CD1c-positive myeloid dendritic cell (primary cell): ENCODE measurements at regions not wholly inside any gene's neighbourhood (a gene's known extent, or its start where the extent isn't known, plus 50 kb on each side); places are given as distances from the start of the nearest gene placed in this dataset.

ENCODE experiments used
- DNase-seq: peaks from one replicate; pipeline ENCODE4 v3.0.0-alpha.2; 2016; ENCODE audit errors: extremely low spot score

DNA sequence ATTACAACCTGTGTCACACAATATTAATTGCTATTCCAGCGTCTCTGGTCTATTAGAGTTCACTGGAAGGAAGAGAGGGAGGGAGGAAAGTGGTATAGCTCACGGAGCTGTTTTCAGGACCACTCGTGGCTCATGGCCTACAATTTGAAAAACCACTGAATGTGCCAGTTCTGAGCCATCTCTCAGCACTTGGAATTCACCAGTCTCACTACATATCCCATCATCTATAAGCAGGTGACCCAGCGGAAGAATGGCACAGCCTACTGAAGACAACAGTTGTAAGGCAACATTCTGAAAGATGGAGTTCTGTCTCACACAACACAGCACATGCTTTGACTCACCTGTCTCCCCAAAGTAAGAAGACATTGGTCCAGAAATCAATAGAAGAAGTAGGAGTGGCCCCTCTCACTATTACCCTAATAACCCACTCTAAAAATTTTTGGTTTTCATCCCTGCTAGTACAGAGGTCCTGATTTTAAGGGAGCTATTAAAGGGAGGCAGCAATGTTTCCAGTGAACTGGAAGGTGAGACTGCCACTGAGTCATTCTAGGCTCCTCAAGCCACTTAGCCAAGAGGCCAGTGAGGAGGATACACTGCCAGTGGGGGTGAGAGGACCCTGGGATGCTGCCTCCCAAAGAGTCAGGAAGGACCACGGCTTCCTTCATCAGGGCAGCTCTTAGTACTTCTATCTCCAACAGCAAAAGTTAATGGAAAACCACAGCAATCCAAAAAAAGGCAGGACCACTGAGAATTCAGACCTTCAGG is 50.0 kb upstream of the DOCK9 start:
- no peak for DNase-seq

GRCh38 chr13:99028890-99029289 is 51.0 kb upstream of the DOCK9 start:
- DNase-seq: peak; percentile 41

- no peak for DNase-seq
Measured at GRCh38 chr13:99029576-99029975, 51.7 kb upstream of the DOCK9 start.

DNA sequence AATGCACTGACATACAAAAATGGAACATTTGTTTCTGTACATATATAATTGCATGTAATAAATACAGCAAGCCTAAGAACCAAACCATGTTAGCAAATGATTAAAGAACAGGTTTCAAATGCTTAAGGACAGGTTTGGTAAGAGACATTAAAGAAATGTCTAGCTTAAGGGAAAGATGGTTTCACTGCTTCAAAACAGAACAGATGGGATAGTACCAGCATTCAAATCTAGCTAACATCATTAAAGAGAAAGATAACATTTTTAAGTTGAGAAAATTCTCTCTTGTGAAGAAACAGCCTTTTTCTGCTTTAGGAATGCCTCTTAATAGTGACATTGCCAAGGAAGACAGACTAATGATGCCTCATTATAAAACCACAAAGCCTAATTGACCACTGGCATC is 52.5 kb upstream of the DOCK9 start:
- DNase-seq: no peak

DNA sequence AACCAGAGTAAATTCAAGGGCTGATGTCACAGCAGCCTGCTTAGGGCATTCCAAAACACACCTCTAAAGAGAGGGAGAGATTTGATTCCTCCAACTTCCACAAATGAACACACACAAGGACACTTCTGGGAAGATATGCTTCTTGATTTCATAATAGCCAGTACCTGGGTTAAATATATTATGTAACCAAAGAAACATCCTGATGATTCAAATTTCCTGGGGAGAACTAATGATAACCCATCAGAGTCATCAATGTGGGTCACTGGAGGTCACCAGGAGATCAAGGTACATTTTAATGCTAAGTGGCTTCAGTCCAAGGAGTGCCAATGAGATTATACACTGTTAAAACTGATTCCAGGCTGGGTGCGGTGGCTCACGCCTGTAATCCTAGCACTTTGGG is 54.0 kb upstream of the DOCK9 start:
- no peak for DNase-seq

GRCh38 chr13:99033814-99034213 is 56.0 kb upstream of the DOCK9 start:
- DNase-seq: no peak

DNA sequence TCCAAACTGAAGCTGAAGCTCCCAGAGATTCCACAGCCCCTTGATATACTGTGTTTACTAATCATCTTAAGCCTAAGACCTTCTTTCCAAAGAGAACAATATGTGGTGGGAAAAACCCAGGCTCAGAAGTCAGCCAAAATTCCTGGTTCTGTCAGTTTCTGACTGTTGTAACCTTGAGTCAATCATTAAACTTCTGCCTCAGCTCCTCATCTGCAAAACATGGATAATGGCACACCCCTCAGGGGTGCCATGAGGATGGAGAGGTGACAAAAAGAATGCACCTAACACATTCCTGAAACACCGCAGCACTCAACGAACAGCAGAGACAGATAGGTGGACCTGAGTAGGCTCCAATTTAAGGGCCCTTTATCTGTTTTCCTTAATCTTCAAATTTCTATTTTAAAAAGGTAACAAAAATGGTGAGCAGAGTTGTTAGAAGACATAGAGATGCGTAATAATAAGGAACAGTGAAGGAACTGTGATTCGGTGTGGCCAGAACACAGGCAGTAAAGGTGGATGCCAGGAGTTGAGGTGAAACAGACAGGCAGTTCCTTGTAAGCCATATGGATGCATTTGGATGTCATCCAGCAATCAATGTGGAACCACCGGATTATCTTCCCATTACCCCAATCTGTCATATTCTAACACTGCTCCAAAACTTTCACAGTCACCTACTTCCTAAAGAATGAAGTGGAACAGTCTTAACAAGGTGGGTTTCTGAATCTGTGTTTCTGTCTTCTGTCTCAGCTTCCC is 56.6 kb upstream of the DOCK9 start:
- no peak for DNase-seq

DNA sequence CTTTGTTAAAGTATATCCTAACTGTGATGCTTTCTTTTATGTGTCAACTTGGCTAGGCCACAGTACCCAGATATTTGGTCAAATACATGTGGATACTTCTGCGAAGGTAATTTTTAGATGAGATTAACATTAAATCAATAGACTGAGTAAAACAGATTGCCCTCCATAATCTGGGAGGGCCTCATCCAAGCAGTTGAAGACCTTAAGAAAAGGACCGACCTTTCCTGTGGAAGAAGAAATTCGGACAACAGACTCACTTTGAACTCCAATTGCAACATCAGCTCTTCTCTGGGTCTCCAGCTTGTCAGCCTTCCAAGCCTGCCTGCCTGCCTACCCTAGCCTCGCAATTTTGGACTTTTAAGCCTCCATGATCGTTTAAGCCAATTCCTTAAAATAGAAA is 57.9 kb upstream of the DOCK9 start:
- DNase-seq: no peak

DNA sequence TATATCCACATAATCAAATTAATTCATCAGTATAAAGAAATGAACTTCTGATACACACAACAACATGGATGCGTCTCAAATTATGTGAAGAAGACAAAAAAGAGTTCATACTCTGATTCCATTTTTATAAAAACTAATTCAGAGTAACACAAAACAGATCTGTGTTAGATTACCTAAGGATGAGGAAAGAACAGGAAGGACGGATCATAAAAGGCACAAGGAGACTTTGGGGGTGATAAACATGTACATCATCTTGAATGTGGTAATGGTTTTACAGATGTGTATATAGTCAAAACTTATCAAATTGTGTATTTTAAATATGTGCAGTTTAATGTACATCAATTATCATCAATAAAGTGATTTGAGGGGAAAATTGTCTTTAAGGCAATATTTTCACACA is 59.9 kb upstream of the DOCK9 start:
- DNase-seq: no peak

- no peak for DNase-seq
Measured at GRCh38 chr13:99039718-99040280, 61.9 kb upstream of the DOCK9 start.

GRCh38 chr13:99040536-99041131 is 62.8 kb upstream of the DOCK9 start:
- no peak for DNase-seq

- DNase-seq: no peak
Measured at GRCh38 chr13:99041337-99041736, 63.5 kb upstream of the DOCK9 start.

DNA sequence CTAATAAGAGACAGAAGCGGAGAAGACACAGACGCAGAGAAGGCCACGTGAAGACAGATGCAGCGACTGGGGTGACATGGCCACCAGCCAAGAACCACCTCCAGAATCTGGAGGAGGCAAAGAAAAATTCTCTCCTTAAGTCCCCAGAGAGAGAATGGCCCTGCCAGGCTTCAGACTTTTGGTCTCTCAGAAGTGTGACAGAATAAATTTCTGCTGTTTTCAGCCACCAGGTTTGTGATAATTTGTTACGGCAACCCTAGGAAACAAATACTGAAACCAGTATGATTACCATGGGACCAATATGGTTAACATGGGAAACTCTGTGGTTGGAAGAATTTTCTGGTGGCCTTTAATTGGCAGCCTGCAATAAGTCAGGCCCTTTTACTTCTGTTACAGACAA is 63.9 kb upstream of the DOCK9 start:
- no peak for DNase-seq

- no peak for DNase-seq
Measured at GRCh38 chr13:99042521-99043250, 64.8 kb upstream of the DOCK9 start.

DNA sequence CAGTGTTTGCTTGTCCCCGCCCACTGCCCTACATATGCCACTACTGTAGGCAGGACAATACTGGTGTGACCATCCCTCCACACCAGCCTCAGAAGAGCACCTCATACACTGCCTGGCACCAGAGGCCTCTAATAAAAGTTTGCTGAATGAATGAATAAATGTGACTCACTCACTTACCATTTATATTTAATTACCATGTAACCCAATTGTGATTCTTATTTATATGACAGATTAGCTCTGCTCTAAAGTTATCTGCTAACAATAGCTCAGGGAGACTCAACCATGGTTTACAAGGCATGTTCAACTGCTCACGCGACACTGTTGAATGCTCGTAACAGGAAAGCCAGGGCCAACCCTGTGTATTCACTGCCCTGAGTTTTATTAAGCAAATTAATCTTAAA is 66.0 kb upstream of the DOCK9 start:
- no peak for DNase-seq

- DNase-seq: no peak
Measured at GRCh38 chr13:99044764-99045163, 66.9 kb upstream of the DOCK9 start.

GRCh38 chr13:99045396-99045795 is 67.5 kb upstream of the DOCK9 start:
- no peak for DNase-seq

DNA sequence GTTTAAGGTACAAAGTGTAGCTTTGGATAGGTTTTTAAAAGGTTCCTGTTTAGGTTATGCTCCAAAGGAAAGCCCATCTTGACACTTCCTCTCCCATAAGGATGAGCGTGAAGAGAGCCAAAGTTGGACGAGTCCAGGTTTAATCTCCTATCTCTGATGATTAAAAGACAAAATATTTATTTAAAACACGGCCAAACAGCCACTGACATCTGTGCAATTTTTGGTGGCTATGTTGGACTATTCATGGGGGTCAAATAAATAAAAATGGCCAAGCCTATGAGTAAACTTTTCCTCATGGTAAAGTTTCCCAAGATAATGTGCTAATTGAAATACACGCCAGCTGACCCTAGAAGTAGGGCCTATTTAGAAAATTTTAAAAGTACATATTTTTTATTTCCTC is 69.0 kb upstream of the DOCK9 start:
- no peak for DNase-seq

- no peak for DNase-seq
Measured at GRCh38 chr13:99050983-99051488, 73.2 kb upstream of the DOCK9 start.

GRCh38 chr13:99051768-99052455 is 74.0 kb upstream of the DOCK9 start:
- no peak for DNase-seq

DNA sequence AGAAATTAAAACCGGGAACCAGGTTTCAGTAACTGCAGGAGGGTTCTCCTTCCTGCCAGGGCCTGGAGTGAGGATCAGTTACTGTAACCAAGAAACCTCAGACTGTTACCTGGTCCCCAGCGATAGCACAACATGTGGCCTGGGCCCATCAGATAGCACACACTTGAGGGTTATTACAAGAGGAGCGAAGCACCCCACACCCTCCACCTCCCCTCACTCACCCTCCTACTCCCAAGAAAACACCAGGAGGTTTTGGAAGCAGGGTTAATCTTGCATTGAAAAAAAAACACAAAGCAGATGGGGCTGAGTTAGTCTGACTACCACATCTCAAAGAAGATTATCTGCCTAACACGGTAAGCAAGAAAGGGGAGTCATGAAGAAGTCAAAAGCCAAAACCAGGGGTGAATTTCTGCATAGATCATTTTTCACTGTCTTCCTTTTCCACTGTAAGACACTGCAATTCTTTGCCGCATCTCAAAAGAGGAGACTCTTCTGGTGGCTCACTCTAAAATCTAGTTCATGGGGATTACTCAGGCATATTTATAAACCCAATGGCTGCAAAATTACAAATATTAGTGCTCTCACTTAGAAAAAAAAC is 75.9 kb upstream of the DOCK9 start:
- no peak for DNase-seq
